Fibroblast of pulmonary artery (primary cell): ENCODE measurements at regions not wholly inside any gene's neighbourhood (a gene's known extent, or its start where the extent isn't known, plus 50 kb on each side); places are given as distances from the start of the nearest gene placed in this dataset.

ENCODE experiments used
- DNase-seq: peaks from one replicate; pipeline ENCODE4 v3.0.0-alpha.2; 2010; ENCODE audit warnings: low read depth
- H3K4me3 ChIP-seq: replicated peaks from 2 replicates; pipeline ENCODE4 v1.5.1; 2011; ENCODE audit warnings: low read depth, mild to moderate bottlenecking, control low read depth, low read length, moderate library complexity
- TF ChIP-seq, protein P1 (sequence below): IDR thresholded peaks from 2 replicates; pipeline ENCODE4 v1.5.1; 2011; ENCODE audit warnings: mild to moderate bottlenecking, control low read depth, low read length, inconsistent platforms; ENCODE audit errors: missing control alignments

DNA sequence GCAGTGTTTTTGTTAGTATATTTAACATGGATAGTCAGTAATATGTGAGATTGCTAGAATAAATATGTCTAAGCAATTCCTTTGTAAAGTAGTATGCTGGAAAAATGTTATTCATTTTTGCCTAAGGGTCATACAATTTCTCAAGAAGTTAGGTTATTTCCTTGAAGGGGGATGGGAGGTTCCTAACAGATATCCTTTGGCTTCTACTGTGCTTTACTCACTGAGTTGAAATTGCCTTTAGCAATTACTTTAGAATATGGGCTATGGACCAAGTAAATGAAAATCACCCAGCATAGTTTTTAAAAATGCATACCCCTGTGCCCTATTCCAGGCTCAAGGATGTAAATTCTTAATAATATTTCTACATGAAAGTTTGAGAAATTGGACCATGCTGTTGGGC, 1386.4 kb upstream of the SLC39A10 start:
- H3K4me3 ChIP-seq: no peak overlapping the region
- no peak for DNase-seq
- TF ChIP-seq, protein P1, sequence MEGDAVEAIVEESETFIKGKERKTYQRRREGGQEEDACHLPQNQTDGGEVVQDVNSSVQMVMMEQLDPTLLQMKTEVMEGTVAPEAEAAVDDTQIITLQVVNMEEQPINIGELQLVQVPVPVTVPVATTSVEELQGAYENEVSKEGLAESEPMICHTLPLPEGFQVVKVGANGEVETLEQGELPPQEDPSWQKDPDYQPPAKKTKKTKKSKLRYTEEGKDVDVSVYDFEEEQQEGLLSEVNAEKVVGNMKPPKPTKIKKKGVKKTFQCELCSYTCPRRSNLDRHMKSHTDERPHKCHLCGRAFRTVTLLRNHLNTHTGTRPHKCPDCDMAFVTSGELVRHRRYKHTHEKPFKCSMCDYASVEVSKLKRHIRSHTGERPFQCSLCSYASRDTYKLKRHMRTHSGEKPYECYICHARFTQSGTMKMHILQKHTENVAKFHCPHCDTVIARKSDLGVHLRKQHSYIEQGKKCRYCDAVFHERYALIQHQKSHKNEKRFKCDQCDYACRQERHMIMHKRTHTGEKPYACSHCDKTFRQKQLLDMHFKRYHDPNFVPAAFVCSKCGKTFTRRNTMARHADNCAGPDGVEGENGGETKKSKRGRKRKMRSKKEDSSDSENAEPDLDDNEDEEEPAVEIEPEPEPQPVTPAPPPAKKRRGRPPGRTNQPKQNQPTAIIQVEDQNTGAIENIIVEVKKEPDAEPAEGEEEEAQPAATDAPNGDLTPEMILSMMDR: no peak

DNA sequence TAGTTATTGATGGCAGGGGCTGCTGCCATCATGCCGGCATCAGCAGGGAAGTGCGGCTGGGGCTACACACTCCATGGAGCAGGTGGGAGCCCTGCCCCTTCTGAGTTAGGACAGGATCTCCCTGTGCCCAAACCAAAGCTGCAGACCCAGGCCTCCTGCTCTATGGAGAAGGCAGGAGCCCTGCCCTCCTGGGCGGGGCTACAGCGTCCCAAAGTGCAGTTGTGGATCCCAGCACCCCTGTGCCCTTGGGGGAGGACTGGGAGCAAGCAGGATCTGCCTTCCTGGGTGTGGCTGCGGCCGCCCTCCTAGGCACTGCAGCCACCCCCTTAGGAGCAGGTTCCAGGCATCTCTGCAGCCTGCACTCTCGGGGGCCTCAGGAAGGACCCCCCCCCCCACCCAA, 1392.4 kb upstream of the SLC39A10 start:
- H3K4me3 ChIP-seq: no peak overlapping the region
- DNase-seq: no peak
- TF ChIP-seq, protein P1: no peak

DNA sequence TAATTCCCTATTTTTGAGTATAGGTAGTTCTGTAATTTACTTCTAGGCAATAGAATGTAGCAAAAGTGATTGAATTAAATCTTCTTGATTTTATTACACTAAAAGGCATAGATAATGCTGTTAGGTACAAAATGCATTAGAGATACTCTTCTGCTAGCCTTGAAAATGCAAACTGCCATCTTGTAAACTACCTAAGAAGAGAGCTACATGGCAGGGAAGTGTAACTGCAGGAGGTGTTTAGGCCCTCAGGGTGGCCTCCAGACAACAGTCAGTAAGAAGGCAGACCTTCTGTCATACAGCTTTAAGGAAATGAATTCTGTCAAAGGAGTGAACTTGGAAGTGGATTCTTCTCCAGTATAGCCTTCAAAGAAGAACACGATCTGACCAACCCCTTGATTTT, 1396.8 kb upstream of the SLC39A10 start:
- no peak overlapping the region for H3K4me3 ChIP-seq
- TF ChIP-seq, protein P1: no peak
- no peak for DNase-seq

DNA sequence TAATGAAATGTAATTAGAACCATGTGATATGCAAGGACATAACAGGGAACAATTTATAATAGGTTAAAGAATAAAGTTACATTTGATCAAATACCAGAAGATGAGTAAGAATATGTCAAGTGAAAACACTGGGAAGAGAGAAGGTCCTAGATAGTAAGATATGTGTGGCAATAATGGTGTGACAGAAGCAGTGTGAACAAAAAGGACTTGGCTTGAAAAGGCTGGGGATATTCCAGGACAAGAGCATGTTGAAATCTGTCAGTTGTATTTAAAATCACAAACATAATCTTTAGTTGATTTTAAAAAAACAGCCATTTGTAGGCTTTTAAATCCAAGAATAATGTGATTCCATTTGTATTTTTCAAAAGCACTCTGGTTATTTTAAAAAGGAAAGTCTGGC, 1399.9 kb upstream of the SLC39A10 start:
- TF ChIP-seq, protein P1: no peak
- DNase-seq: no peak
- H3K4me3 ChIP-seq: no peak overlapping the region

DNA sequence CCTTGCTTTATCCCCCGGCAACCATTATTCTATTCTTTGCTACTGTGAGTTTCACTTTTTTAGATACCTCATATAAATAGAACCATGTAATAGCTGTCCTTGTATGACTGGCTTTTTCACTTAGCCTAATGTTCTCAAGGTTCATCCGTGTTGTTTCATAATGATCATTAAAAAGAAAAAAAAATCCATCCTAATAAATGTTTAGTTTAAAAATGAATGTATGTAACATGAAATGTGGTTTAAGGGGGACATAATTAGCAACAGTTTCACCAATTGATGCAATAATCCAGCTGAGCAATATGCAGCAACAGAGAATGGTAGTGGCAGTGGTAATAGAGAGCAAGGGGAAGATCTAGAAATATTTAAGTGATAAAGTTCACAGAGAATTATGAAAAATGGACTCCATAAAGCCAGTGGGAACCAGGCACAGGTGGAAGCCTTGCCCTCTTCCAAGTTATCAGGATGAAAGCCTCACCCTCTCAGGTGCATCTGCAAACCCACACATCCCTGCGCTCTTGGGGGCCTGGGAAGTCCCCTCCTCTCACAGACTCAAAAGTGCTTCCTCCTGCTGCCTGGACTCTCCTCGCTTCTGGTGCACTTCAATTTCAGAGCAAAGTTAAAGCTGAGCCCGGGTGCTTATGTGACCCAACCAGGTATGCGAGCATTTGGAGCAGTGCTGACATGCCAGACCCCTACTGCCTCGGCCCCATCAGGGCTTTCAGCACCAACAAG, 1403.3 kb upstream of the SLC39A10 start:
- DNase-seq: no peak

DNA sequence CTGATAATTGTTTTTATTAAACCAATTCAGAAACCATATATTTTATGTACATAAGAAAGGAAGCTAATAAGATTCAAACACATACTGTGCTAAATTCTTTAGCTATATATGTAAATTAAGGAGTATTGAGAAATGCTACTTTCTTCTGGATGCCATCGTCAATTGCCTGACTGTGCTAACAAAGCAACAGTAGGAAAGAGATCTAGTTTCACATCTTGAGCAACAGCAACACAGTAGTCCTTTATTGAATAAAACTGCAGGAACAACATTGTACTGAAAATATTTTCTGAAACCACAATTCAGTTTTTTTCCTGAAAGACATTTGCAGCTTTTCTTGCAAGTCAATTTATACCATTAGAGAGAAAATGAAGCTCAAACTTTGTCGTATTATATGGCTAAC, 1404.9 kb upstream of the SLC39A10 start:
- no peak for DNase-seq
- TF ChIP-seq, protein P1: no peak
- no peak overlapping the region for H3K4me3 ChIP-seq

More for the DNA sequence above, 1403.3 kb upstream of the SLC39A10 start:
- no peak overlapping the region for H3K4me3 ChIP-seq
- TF ChIP-seq, protein P1: no peak

DNA sequence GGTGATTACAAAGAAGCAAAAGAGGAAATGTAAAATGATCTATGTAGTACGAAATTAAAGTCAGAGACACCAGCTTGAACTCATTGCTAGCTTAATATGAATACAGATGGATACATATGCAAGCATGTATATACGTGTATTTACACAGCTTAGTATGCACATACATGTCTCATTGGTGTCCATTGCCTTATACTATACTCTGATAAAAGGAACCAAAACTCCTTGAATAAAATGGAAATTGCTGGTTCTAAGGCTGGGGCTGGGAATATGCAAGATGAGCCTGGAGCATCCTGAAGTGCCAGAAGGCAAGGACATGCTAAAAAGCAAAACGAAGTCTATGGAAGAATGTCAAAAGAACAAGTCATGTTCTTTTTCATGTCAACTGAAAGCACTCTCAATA, 1424.4 kb upstream of the SLC39A10 start:
- H3K4me3 ChIP-seq: no peak overlapping the region
- TF ChIP-seq, protein P1: no peak
- no peak for DNase-seq
